ENCODE measurements at regions not wholly inside any gene's neighbourhood (a gene's known extent, or its start where the extent isn't known, plus 50 kb on each side); places are given as distances from the start of the nearest gene placed in this dataset.

- DNase-seq = no peak
Observed at GRCh38 chr3:42037318-42037945, 53.7 kb upstream of the TRAK1 start.

GRCh38 chr3:42036483-42036823 lies 54.7 kb upstream of the TRAK1 start:
- peak; percentile 61 for DNase-seq

- no peak for DNase-seq
Observed at GRCh38 chr3:42035816-42036482, 55.2 kb upstream of the TRAK1 start.

- DNase-seq = no peak
Observed at GRCh38 chr3:42035007-42035406, 56.1 kb upstream of the TRAK1 start.

- DNase-seq = no peak
Observed at GRCh38 chr3:42033741-42034140, 57.4 kb upstream of the TRAK1 start.

- DNase-seq = no peak
Observed at GRCh38 chr3:42032693-42033349, 58.3 kb upstream of the TRAK1 start.

GRCh38 chr3:42031808-42032480 lies 59.2 kb upstream of the TRAK1 start:
- DNase-seq = no peak

GRCh38 chr3:42028474-42028873 lies 62.7 kb upstream of the TRAK1 start:
- DNase-seq = no peak

- DNase-seq = no peak
Observed at GRCh38 chr3:42027571-42027970, 63.6 kb upstream of the TRAK1 start.

- no peak for DNase-seq
Observed at GRCh38 chr3:42025370-42026138, 63.7 kb upstream of the ULK4 start.

GRCh38 chr3:42024591-42025351 lies 62.9 kb upstream of the ULK4 start:
- DNase-seq = no peak

GRCh38 chr3:42023380-42023779 lies 61.5 kb upstream of the ULK4 start:
- no peak for DNase-seq

- no peak for DNase-seq
Observed at GRCh38 chr3:42022355-42022754, 60.5 kb upstream of the ULK4 start.

GRCh38 chr3:42020684-42021307 lies 58.9 kb upstream of the ULK4 start:
- DNase-seq = no peak

- no peak for DNase-seq
Observed at GRCh38 chr3:42019953-42020260, 58.0 kb upstream of the ULK4 start.

GRCh38 chr3:42019144-42019952 lies 57.4 kb upstream of the ULK4 start:
- no peak for DNase-seq

- peak; percentile 57 for DNase-seq
Observed at GRCh38 chr3:42014921-42015533, 53.1 kb upstream of the ULK4 start.

- DNase-seq = no peak
Observed at GRCh38 chr3:42014458-42014920, 52.6 kb upstream of the ULK4 start.

GRCh38 chr3:42013691-42014457 lies 52.0 kb upstream of the ULK4 start:
- DNase-seq = peak; percentile 63

Measured in 8988T (cell line).